ENCODE measurements at regions not wholly inside any gene's neighbourhood (a gene's known extent, or its start where the extent isn't known, plus 50 kb on each side); places are given as distances from the start of the nearest gene placed in this dataset.
"Not testable (repeated sequence)": the region's sequence is repeated elsewhere in the genome, so short reads cannot be mapped to it uniquely, and the experiment has no call there.

- DNase-seq = no peak
Measured at GRCh38 chr14:106029959-106030358, 503.6 kb downstream of the TMEM121 start.

- DNase-seq = no peak
Measured at GRCh38 chr14:106037380-106037779, 511.0 kb downstream of the TMEM121 start.

GRCh38 chr14:106038263-106038662, 511.9 kb downstream of the TMEM121 start:
- DNase-seq = no peak

GRCh38 chr14:106039400-106039799, 513.0 kb downstream of the TMEM121 start:
- peak; percentile 54 for DNase-seq

- DNase-seq = no peak
Measured at GRCh38 chr14:106044515-106044914, 518.1 kb downstream of the TMEM121 start.

GRCh38 chr14:106044949-106045596, 518.7 kb downstream of the TMEM121 start:
- DNase-seq = peak; percentile 56

- no peak for DNase-seq
Measured at GRCh38 chr14:106051796-106052195, 525.4 kb downstream of the TMEM121 start.

GRCh38 chr14:106055289-106055688, 528.9 kb downstream of the TMEM121 start:
- no peak for DNase-seq

- no peak for DNase-seq
Measured at GRCh38 chr14:106058342-106058741, 532.0 kb downstream of the TMEM121 start.

GRCh38 chr14:106060276-106060975, 534.0 kb downstream of the TMEM121 start:
- no peak for DNase-seq

GRCh38 chr14:106061877-106062500, 535.6 kb downstream of the TMEM121 start:
- DNase-seq = peak; percentile 70

- no peak for DNase-seq
Measured at GRCh38 chr14:106062502-106063272, 536.3 kb downstream of the TMEM121 start.

GRCh38 chr14:106067935-106068334, 541.6 kb downstream of the TMEM121 start:
- no peak for DNase-seq

- no peak for DNase-seq
Measured at GRCh38 chr14:106069804-106070625, 543.6 kb downstream of the TMEM121 start.

GRCh38 chr14:106080922-106081321, 554.5 kb downstream of the TMEM121 start:
- DNase-seq = no peak

GRCh38 chr14:106081721-106082120, 555.3 kb downstream of the TMEM121 start:
- DNase-seq = not testable (repeated sequence)

- DNase-seq = no peak
Measured at GRCh38 chr14:106083082-106083481, 556.7 kb downstream of the TMEM121 start.

GRCh38 chr14:106087837-106088236, 561.5 kb downstream of the TMEM121 start:
- DNase-seq = no peak

- DNase-seq = not testable (repeated sequence)
Measured at GRCh38 chr14:106088860-106089259, 562.5 kb downstream of the TMEM121 start.

- peak; percentile 15 for DNase-seq
Measured at GRCh38 chr14:106094654-106095189, 568.3 kb downstream of the TMEM121 start.

- DNase-seq = no peak
Measured at GRCh38 chr14:106107703-106108102, 581.3 kb downstream of the TMEM121 start.

GRCh38 chr14:106109337-106109736, 583.0 kb downstream of the TMEM121 start:
- no peak for DNase-seq
